Breast epithelium (tissue), 4 donors: ENCODE measurements at regions not wholly inside any gene's neighbourhood (a gene's known extent, or its start where the extent isn't known, plus 50 kb on each side); places are given as distances from the start of the nearest gene placed in this dataset.
A peak's percentile ranks its signal among the peaks of the same experiment; 100 is the strongest.
"Not testable (repeated sequence)": the region's sequence is repeated elsewhere in the genome, so short reads cannot be mapped to it uniquely, and the experiment has no call there.

Experiments used
- DNase-seq, 2 donors: peaks; one replicate each; pipeline ENCODE4 v3.0.0-alpha.2; 2019; ENCODE audit warnings: low spot score in 2 of 2
- H3K27ac ChIP-seq, 2 donors: fragments of 200-600 bp; sonication (generic) in 1 of 2; one replicate each; pipeline ENCODE4 v1.5.1; 2016 to 2019; ENCODE audit warnings: mild to moderate bottlenecking in 1 of 2
- H3K27me3 ChIP-seq, 2 donors: fragments of 200-600 bp; sonication (generic) in 1 of 2; one replicate each; pipeline versions ENCODE4 v1.5.1 to v1.6.0; 2017 to 2019; ENCODE audit warnings: control low read depth in 1 of 2, mild to moderate bottlenecking in 1 of 2
- H3K36me3 ChIP-seq: fragments of 200-600 bp; one replicate; pipeline ENCODE4 v1.5.1; 2019
- H3K4me1 ChIP-seq, 2 donors: fragments of 200-600 bp; sonication (generic); one replicate each; pipeline ENCODE4 v1.5.1; 2016 to 2019; ENCODE audit warnings: control low read depth in 1 of 2
- H3K4me3 ChIP-seq, 3 donors: fragments of 200-600 bp; sonication (generic); 1 replicate in 2 of 3; 2 replicates in 1 of 3; pipeline ENCODE4 v1.5.1; 2016 to 2019; ENCODE audit warnings: mild to moderate bottlenecking in 3 of 3, moderate library complexity in 2 of 3
- H3K9me3 ChIP-seq, 2 donors: fragments of 200-600 bp; sonication (generic) in 1 of 2; one replicate each; pipeline ENCODE4 v1.5.1; 2016 to 2019; ENCODE audit warnings: control low read depth in 1 of 2
- CTCF ChIP-seq, 3 donors: fragments of 450-650 bp; IDR thresholded peaks; one replicate each; pipeline ENCODE4 v1.5.1; 2016 to 2017; ENCODE audit warnings: antibody characterized with exemption in 3 of 3, mild to moderate bottlenecking in 3 of 3, moderate library complexity in 3 of 3
- POLR2A ChIP-seq: fragments of 450-650 bp; IDR thresholded peaks from one replicate; pipeline ENCODE4 v1.6.1; 2016; ENCODE audit warnings: antibody characterized with exemption, mild to moderate bottlenecking, moderate library complexity
- POLR2AphosphoS5 ChIP-seq, 3 donors: sonication (generic); formaldehyde crosslinking; IDR thresholded peaks; one replicate each; pipeline ENCODE4 v1.6.1; 2017; ENCODE audit warnings: antibody characterized with exemption in 3 of 3
- intact Hi-C: fragments of 100-400 bp; cut with DNase I; formaldehyde crosslinking; loops from one replicate; pipeline ENCODE4 v1.15.1; 2023; ENCODE audit warnings: low total_unique reads

DNA sequence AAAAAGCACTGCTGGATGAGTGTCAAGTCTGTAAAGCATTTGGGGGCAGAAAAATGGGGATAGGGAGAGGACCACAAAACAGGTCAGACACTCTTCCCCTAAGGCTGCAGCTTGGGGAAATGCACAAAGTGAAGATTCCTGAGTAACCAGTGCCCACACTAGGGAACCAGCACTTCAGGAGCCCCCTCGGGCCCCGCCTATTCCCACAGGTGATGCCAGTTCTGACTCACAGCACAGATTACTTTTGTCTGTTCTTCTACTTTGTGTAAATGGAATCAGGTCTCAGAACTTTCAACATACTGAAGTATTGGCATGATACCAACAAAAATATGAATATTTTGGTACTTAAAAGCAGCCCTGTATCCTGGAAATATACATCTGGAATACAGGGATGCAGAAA, 112.5 kb downstream of the ADRA2C start:
- intact Hi-C loops: no loop called here
- Histone ChIP-seq H3K9me3 (peaks cover 0 to 5% of the 10 kb centered on the region in 2 donors), H3K27ac (no peak overlapping the region), H3K4me3 (no peak overlapping the region), H3K4me1 (peaks cover 0 to 6% of the 10 kb centered on the region in 2 donors), H3K27me3 (peaks cover 0 to 72% of the 10 kb centered on the region in 2 donors), H3K36me3 (no peaks in the 10 kb centered on the region)
- TF ChIP-seq POLR2A: no peak
- no peak for TF ChIP-seq POLR2AphosphoS5 (IDR thresholded peaks at IDR 0.05)
- no peak for TF ChIP-seq CTCF (IDR thresholded peaks at IDR 0.05)
- DNase-seq: no peak

- no peaks in the 10 kb centered on the region for H3K36me3 ChIP-seq
- H3K4me3 ChIP-seq: peak overlapping the region in 1 of 3 donors; percentile 12
- intact Hi-C loops: no loop called here
- H3K9me3 ChIP-seq: peaks cover 0 to 5% of the 10 kb centered on the region in 2 donors
- H3K4me1 ChIP-seq: peaks cover 0 to 6% of the 10 kb centered on the region in 2 donors
- H3K27me3 ChIP-seq: peaks cover 0 to 59% of the 10 kb centered on the region in 2 donors
- DNase-seq: no peak
- TF ChIP-seq POLR2A (no peak), CTCF (IDR thresholded peaks at IDR 0.05) (no peak), POLR2AphosphoS5 (IDR thresholded peaks at IDR 0.05) (no peak)
- H3K27ac ChIP-seq: no peak overlapping the region
These were observed 113.8 kb downstream of the ADRA2C start for GRCh38 chr4:3879681-3880614.

DNA sequence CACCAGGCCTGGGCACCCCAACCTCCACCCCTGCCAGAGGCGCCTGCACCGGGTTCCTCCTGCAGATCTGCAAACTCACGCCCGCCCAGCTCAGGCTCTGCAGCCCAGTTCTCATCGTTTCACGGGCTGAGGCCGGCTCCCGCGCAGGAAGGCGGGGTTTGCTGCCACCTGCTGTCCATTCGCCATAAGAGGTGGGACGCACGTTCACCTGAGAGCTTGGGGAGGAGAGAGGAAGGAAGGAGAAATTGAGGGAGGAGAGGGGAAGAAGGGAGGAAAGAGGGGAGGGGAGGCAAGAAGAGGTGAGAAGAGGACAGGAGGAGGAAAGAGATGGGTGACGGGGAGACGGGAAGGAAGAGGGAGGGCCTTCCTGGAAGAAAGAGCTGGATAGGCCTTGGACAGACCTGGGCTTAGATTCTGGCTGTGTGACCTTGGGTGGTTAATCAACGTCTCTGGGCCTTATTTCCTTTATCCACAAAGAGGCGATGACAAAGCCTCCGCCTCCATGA, 114.5 kb downstream of the ADRA2C start:
- H3K27me3 ChIP-seq: peaks cover 0 to 52% of the 10 kb centered on the region in 2 donors
- peak; percentile 62 to 74 for DNase-seq

DNA sequence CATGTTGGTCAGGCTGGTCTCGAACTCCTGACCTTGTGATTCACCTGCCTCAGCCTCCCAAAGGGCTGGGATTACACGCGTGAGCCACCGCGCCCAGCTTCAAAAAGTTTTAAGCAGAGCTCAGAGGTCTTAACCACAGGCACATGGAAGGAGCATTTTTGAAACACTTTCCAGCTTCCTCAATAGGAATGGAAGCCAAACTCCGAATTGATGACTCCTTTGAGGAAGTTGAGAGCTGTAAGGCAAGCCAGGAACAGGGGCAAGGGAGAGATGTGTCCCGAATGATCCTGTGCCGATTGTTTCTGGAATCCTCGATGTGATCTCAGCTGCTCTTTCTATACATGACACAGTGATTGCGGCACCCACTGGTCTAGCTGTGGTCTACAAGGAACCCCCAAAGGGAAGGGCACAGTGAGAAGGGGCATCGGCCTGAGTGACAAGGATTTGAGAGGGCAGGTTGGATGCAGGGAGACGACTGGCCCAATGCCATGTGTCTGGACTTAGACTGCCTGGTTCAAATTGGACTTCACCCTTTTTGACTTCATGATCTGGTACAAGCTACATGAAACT, 116.2 kb downstream of the ADRA2C start:
- peaks cover 0 to 35% of the 10 kb centered on the region in 2 donors for H3K27me3 ChIP-seq
- H3K4me3 ChIP-seq, H3K4me1 ChIP-seq, intact Hi-C loops, H3K27ac ChIP-seq, H3K9me3 ChIP-seq, DNase-seq, H3K36me3 ChIP-seq: not testable (repeated sequence)

More for the DNA sequence above, 114.5 kb downstream of the ADRA2C start:
- H3K36me3 ChIP-seq: no peaks in the 10 kb centered on the region
- H3K4me1 ChIP-seq: peaks cover 0 to 6% of the 10 kb centered on the region in 2 donors
- TF ChIP-seq POLR2AphosphoS5 (IDR thresholded peaks at IDR 0.05) (no peak), CTCF (IDR thresholded peaks at IDR 0.05) (peak; percentile 15 to 83 (median 57)), POLR2A (no peak)
- H3K9me3 ChIP-seq: peaks cover 0 to 5% of the 10 kb centered on the region in 2 donors
- intact Hi-C loops: no loop called here
- peak overlapping the region in 1 of 3 donors; percentile 12 for H3K4me3 ChIP-seq
- H3K27ac ChIP-seq: no peak overlapping the region

GRCh38 chr4:3884261-3884660, 118.1 kb downstream of the ADRA2C start:
- H3K4me1 ChIP-seq, DNase-seq, intact Hi-C loops, H3K36me3 ChIP-seq, H3K27ac ChIP-seq, H3K4me3 ChIP-seq, H3K9me3 ChIP-seq: not testable (repeated sequence)
- peaks cover 0 to 20% of the 10 kb centered on the region in 2 donors for H3K27me3 ChIP-seq

- H3K27me3 ChIP-seq, H3K27ac ChIP-seq, intact Hi-C loops, H3K4me3 ChIP-seq, H3K36me3 ChIP-seq, H3K9me3 ChIP-seq, DNase-seq, H3K4me1 ChIP-seq: not testable (repeated sequence)
These were observed 127.4 kb downstream of the ADRA2C start for GRCh38 chr4:3893590-3893989.

- H3K27ac ChIP-seq, H3K9me3 ChIP-seq, H3K36me3 ChIP-seq, H3K4me1 ChIP-seq, intact Hi-C loops, H3K27me3 ChIP-seq, H3K4me3 ChIP-seq, DNase-seq: not testable (repeated sequence)
These were observed 128.1 kb downstream of the ADRA2C start for GRCh38 chr4:3894086-3894959.
